ENCODE measurements at regions not wholly inside any gene's neighbourhood (a gene's known extent, or its start where the extent isn't known, plus 50 kb on each side); places are given as distances from the start of the nearest gene placed in this dataset.
"Not testable (repeated sequence)": the region's sequence is repeated elsewhere in the genome, so short reads cannot be mapped to it uniquely, and the experiment has no call there.

DNA sequence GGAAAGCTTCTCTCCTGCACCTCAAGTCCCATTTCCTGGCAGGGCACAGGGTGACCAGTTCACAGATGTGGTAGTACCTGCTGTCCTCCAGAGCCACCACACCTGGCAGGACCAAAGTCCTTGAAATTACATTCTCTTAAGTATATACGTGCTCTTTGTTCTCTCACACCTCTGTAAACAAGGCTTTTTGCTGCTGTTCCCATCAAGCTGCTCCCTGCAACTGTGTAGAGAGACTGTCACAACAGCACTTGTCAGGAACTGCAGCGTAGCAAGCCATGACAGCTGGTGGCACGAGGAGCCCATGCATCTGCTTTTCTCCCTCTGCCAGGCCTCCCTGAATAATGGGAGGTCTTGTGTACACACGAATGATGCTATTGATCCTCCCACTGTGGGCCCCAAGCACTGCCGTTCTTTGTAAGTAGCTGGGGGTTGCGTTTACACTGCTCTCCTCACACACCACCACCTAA is 431.8 kb downstream of the CD83 start:
- TF ChIP-seq, protein P1, sequence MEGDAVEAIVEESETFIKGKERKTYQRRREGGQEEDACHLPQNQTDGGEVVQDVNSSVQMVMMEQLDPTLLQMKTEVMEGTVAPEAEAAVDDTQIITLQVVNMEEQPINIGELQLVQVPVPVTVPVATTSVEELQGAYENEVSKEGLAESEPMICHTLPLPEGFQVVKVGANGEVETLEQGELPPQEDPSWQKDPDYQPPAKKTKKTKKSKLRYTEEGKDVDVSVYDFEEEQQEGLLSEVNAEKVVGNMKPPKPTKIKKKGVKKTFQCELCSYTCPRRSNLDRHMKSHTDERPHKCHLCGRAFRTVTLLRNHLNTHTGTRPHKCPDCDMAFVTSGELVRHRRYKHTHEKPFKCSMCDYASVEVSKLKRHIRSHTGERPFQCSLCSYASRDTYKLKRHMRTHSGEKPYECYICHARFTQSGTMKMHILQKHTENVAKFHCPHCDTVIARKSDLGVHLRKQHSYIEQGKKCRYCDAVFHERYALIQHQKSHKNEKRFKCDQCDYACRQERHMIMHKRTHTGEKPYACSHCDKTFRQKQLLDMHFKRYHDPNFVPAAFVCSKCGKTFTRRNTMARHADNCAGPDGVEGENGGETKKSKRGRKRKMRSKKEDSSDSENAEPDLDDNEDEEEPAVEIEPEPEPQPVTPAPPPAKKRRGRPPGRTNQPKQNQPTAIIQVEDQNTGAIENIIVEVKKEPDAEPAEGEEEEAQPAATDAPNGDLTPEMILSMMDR (IDR thresholded peaks at IDR 0.05; ENCODE audit: low read depth, low read length, missing control alignments) = no peak
- in situ Hi-C loops (cut with HindIII; ENCODE audit: low pct_ligation_motif_present, low sequenced_read_pairs) = no loop called here
- Histone ChIP-seq H3K27ac (no peak overlapping the region), H3K4me3 (ENCODE audit: low read depth, low read length) (no peak overlapping the region), H3K36me3 (replicated peaks) (no peaks in the 10 kb centered on the region), H3K27me3 (replicated peaks) (no peaks in the 10 kb centered on the region)
- no peak for DNase-seq

DNA sequence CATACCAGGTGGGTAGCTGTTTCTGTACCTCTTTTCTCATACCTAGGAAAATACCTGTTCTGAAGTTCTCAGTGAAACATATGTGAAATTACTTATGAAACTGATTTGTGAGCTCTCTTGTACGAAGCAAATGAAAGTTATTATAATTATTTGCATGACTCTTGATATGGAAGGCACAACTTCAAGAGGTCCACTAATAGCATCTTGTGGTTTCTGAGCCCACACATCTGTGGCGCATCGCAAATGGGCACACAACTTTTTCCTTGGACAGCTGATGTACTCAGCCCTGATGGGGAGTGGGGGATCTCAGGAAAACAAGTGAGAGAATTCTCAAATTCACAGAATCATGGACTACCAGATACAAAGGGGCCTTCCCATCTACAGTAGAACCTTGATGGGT is 432.3 kb downstream of the CD83 start:
- Histone ChIP-seq H3K27ac (no peak overlapping the region), H3K36me3 (replicated peaks) (no peaks in the 10 kb centered on the region), H3K27me3 (replicated peaks) (no peaks in the 10 kb centered on the region), H3K4me3 (ENCODE audit: low read depth, low read length) (no peak overlapping the region)
- TF ChIP-seq, protein P1 (IDR thresholded peaks at IDR 0.05; ENCODE audit: low read depth, low read length, missing control alignments) = no peak
- DNase-seq = no peak
- in situ Hi-C loops (cut with HindIII; ENCODE audit: low pct_ligation_motif_present, low sequenced_read_pairs) = no loop called here

DNA sequence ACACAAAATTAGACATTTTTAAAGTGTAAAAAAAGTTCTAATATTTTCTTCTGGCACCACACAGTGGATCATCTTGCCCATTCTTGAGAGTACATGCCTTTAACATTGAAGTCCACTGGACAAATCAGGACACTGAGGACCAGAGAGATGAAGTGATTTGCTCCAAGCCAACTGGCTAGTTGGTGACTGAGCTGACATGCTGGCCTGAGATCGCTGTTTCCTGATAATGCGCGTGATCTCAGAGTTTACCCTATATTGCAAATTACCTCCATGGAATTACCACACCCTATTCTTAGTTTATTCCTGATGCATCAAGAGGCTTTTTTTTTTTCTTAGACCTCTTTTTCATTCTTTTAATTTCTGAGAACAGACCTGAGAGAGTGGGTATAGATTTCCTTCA is 432.8 kb downstream of the CD83 start:
- Histone ChIP-seq H3K36me3 (replicated peaks) (no peaks in the 10 kb centered on the region), H3K4me3 (ENCODE audit: low read depth, low read length) (no peak overlapping the region), H3K27ac (no peak overlapping the region), H3K27me3 (replicated peaks) (no peaks in the 10 kb centered on the region)
- TF ChIP-seq, protein P1 (IDR thresholded peaks at IDR 0.05; ENCODE audit: low read depth, low read length, missing control alignments) = no peak
- no peak for DNase-seq
- in situ Hi-C loops (cut with HindIII; ENCODE audit: low pct_ligation_motif_present, low sequenced_read_pairs) = no loop called here

DNA sequence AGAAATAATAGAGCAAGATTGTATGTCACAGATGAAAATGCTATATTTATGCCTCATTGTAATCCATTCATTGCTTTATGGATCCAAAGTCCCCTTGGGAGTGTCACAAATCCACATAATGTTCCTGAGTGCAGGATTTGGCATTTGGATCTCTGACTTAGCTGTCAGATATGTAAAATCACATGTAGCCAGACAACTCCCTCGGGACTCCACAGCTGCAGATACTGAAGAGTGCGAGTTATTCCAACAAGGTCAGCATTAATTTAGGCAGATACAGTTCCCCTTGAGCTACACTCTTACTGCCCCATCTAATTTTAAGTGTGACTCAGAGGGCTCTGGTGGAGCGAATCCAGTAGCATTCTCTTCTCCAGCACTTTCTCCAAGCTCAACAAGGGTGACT is 433.2 kb downstream of the CD83 start:
- Histone ChIP-seq H3K27ac (no peak overlapping the region), H3K4me3 (ENCODE audit: low read depth, low read length) (no peak overlapping the region), H3K36me3 (replicated peaks) (no peaks in the 10 kb centered on the region), H3K27me3 (replicated peaks) (no peaks in the 10 kb centered on the region)
- no peak for DNase-seq
- TF ChIP-seq, protein P1 (IDR thresholded peaks at IDR 0.05; ENCODE audit: low read depth, low read length, missing control alignments) = no peak
- in situ Hi-C loops (cut with HindIII; ENCODE audit: low pct_ligation_motif_present, low sequenced_read_pairs) = no loop called here

DNA sequence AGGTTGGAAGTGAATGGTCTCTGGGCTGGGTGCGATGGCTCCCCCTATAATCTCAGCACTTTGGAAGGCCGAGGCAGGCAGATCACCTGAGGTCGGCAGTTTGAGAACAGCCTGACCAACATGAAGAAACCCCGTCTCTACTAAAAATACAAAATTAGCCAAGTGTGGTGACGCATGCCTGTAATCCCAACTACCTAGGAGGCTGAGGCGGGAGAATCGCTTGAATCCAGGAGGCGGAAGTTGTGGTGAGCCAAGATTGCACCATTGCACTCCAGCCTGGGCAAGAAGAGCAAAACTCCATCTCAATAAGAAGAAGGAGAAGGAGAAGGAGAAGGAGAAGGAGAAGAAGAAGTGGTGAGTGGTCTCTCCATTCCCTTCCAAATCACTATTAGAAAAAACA is 434.0 kb downstream of the CD83 start:
- H3K27me3 ChIP-seq (replicated peaks); H3K36me3 ChIP-seq (replicated peaks); DNase-seq; H3K27ac ChIP-seq; H3K4me3 ChIP-seq (ENCODE audit: low read depth, low read length); in situ Hi-C loops (cut with HindIII; ENCODE audit: low pct_ligation_motif_present, low sequenced_read_pairs): not testable (repeated sequence)

DNA sequence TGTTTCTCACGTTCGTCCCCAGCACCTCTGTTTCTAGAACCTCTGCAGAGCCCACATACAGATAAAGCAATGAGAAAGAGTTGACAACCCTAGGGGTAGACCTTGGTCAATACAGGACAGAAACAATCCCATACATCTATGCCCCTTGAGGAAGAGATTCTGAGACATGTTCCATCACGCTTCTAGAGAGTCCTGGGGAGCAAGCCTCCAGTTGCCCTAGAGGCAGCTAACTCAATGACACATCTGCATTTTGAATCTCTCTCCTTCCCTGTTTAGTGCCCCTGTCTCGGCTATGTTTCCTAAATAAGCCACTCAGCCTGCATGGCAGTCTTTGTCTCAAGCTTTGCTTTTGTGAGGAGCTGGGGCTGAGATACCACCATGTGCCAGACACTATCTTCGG is 435.3 kb downstream of the CD83 start:
- Histone ChIP-seq H3K4me3 (ENCODE audit: low read depth, low read length) (no peak overlapping the region), H3K27ac (no peak overlapping the region), H3K36me3 (replicated peaks) (no peaks in the 10 kb centered on the region), H3K27me3 (replicated peaks) (no peaks in the 10 kb centered on the region)
- TF ChIP-seq, protein P1 (IDR thresholded peaks at IDR 0.05; ENCODE audit: low read depth, low read length, missing control alignments) = no peak
- DNase-seq = no peak
- in situ Hi-C loops (cut with HindIII; ENCODE audit: low pct_ligation_motif_present, low sequenced_read_pairs) = no loop called here
